GM18870 (cell line): ENCODE measurements at regions not wholly inside any gene's neighbourhood (a gene's known extent, or its start where the extent isn't known, plus 50 kb on each side); places are given as distances from the start of the nearest gene placed in this dataset.
"Not testable (repeated sequence)": the region's sequence is repeated elsewhere in the genome, so short reads cannot be mapped to it uniquely, and the experiment has no call there.

Experiments used
- ATAC-seq: cut with Tn5 transposase; IDR thresholded peaks from one replicate; pipeline ENCODE4 v1.9.1; 2021; ENCODE audit warnings: moderate library complexity; ENCODE audit not compliant: unreplicated experiment

GRCh38 chr9:73337182-73337581 is 185.5 kb downstream of the ANXA1 start:
- ATAC-seq = not testable (repeated sequence)

- ATAC-seq = no peak
Measured at GRCh38 chr9:73344060-73344459, 192.4 kb downstream of the ANXA1 start.

GRCh38 chr9:73347123-73347522 is 195.5 kb downstream of the ANXA1 start:
- no peak for ATAC-seq

- no peak for ATAC-seq
Measured at GRCh38 chr9:73347720-73348119, 196.1 kb downstream of the ANXA1 start.

GRCh38 chr9:73348471-73348870 is 196.8 kb downstream of the ANXA1 start:
- ATAC-seq = no peak

- ATAC-seq = no peak
Measured at GRCh38 chr9:73349476-73349875, 197.8 kb downstream of the ANXA1 start.

GRCh38 chr9:73357607-73358006 is 205.9 kb downstream of the ANXA1 start:
- no peak for ATAC-seq

- ATAC-seq = no peak
Measured at GRCh38 chr9:73370053-73370452, 218.4 kb downstream of the ANXA1 start.

GRCh38 chr9:73371801-73372200 is 220.1 kb downstream of the ANXA1 start:
- ATAC-seq = no peak

- no peak for ATAC-seq
Measured at GRCh38 chr9:73380411-73380810, 228.7 kb downstream of the ANXA1 start.

GRCh38 chr9:73402081-73403028 is 250.7 kb downstream of the ANXA1 start:
- ATAC-seq = no peak

- no peak for ATAC-seq
Measured at GRCh38 chr9:73411494-73411893, 259.8 kb downstream of the ANXA1 start.

GRCh38 chr9:73412874-73413273 is 261.2 kb downstream of the ANXA1 start:
- ATAC-seq = no peak

GRCh38 chr9:73423891-73424290 is 272.2 kb downstream of the ANXA1 start:
- ATAC-seq = no peak

GRCh38 chr9:73426269-73426668 is 274.6 kb downstream of the ANXA1 start:
- ATAC-seq = no peak

GRCh38 chr9:73434826-73435225 is 283.2 kb downstream of the ANXA1 start:
- ATAC-seq = no peak

GRCh38 chr9:73437758-73438157 is 286.1 kb downstream of the ANXA1 start:
- peak; percentile 91 for ATAC-seq

GRCh38 chr9:73439839-73440238 is 288.2 kb downstream of the ANXA1 start:
- not testable (repeated sequence) for ATAC-seq

GRCh38 chr9:73441223-73441622 is 289.6 kb downstream of the ANXA1 start:
- ATAC-seq = no peak

- ATAC-seq = no peak
Measured at GRCh38 chr9:73441890-73442818, 290.5 kb downstream of the ANXA1 start.

GRCh38 chr9:73444821-73445220 is 293.2 kb downstream of the ANXA1 start:
- ATAC-seq = no peak

- not testable (repeated sequence) for ATAC-seq
Measured at GRCh38 chr9:73445384-73445783, 293.7 kb downstream of the ANXA1 start.
